Bronchial epithelial cell (primary cell): ENCODE measurements at regions not wholly inside any gene's neighbourhood (a gene's known extent, or its start where the extent isn't known, plus 50 kb on each side); places are given as distances from the start of the nearest gene placed in this dataset.
"Not testable (repeated sequence)": the region's sequence is repeated elsewhere in the genome, so short reads cannot be mapped to it uniquely, and the experiment has no call there.

ENCODE experiments used
- DNase-seq: peaks from one replicate; pipeline ENCODE4 v3.0.0-alpha.2; 2010; ENCODE audit warnings: low read depth
- FAIRE-seq: peaks from 2 replicates; lab custom pipeline; 2011; peaks lifted over from hg19 to GRCh38; lab: Jason Lieb, UNC
- H3K27me3 ChIP-seq: 2 replicates; pipeline ENCODE4 v1.5.1; 2011; ENCODE audit warnings: low read length; ENCODE audit not compliant: control insufficient read depth, insufficient read depth
- H3K36me3 ChIP-seq: 2 replicates; pipeline ENCODE4 v1.5.1; 2011; ENCODE audit warnings: low read length; ENCODE audit not compliant: control insufficient read depth, insufficient read depth
- H3K4me3 ChIP-seq: 2 replicates; pipeline ENCODE4 v1.5.1; 2011; ENCODE audit warnings: mild to moderate bottlenecking, low read depth, low read length, control low read depth
- CTCF ChIP-seq: IDR thresholded peaks from 2 replicates; pipeline ENCODE4 v1.5.1; 2011; ENCODE audit warnings: mild to moderate bottlenecking, moderate library complexity, low read length, control low read depth, inconsistent platforms; ENCODE audit not compliant: insufficient read depth, severe bottlenecking

DNA sequence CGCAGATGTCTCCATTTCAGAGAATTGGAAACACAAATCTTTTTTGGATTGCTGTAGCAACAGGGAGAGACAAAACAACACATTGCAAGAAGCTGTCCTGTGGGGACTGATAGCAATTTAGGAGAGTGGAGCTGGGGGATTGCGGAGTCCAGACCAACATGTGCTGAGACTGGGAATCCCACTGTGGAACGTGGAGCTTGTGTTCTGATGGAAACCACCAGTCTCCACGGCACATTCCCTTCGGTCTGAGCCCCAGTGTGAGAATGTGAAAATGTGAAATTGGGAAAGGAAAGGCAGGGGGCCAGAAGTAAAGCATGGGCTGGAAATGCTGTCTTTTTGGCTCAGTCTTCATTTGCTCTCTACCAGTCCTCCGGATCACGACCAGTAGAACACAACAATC is 348.8 kb upstream of the TNC start:
- H3K36me3 ChIP-seq: no peaks in the 10 kb centered on the region
- FAIRE-seq (no peak), DNase-seq (no peak)
- H3K4me3 ChIP-seq: no peak overlapping the region
- TF ChIP-seq CTCF: no peak
- H3K27me3 ChIP-seq: no peaks in the 10 kb centered on the region

DNA sequence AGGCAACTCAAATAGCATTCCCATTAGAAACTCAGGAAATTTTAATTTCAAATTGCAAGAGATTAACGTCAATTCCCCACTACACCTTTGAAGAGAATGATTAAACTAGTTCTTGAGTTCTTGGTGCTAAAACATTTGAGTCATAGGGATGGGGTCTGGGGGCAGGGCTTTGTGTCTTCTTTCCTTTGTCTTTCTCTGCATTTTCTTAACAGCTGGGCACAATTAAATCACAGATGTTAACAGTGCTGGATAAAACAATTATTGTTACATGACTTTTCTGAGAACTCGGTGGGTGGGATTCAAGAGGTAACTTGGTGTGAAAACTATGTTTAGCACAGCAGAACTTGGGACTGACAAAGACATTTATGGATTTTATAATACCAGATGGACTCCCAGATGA is 351.9 kb upstream of the TNC start:
- no peak for DNase-seq
- H3K27me3 ChIP-seq: no peaks in the 10 kb centered on the region
- no peak for TF ChIP-seq CTCF
- no peak overlapping the region for H3K4me3 ChIP-seq
- FAIRE-seq: no peak
- H3K36me3 ChIP-seq: no peaks in the 10 kb centered on the region

DNA sequence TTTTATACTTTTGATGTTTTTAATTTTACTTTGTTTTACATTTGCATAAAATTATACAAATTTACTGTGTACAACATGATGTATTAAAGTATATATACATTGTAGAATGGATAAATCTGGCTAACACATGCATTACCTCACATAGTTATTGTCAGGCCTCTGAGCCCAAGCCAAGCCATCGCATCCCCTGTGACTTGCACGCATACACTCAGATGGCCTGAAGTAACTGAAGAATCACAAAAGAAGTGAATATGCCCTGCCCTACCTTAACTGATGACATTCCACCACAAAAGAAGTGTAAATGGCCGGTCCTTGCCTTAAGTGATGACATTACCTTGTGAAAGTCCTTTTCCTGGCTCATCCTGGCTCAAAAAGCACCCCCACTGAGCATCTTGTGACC is 355.1 kb upstream of the TNC start:
- H3K4me3 ChIP-seq, FAIRE-seq, DNase-seq, H3K27me3 ChIP-seq, H3K36me3 ChIP-seq: not testable (repeated sequence)

DNA sequence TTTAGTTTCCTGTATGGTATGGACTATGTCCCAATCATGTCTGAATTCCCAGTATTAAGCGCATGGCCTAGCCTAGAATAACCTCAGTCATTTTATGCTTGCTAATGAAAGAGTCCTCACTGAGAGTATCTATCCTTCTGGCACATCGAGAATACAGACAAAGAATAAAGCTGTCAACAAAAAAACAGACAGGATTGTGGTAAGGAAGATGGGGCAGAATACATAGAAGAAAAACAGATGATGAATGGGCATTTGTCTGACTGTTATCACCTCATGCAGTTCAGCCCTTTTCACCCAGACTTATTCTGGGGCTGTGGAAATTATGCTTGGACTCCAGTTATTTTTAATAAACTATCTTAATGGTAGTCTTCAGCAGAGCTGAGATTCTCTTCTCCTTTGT is 363.8 kb upstream of the TNC start:
- FAIRE-seq: no peak
- Histone ChIP-seq H3K27me3 (no peaks in the 10 kb centered on the region), H3K36me3 (no peaks in the 10 kb centered on the region), H3K4me3 (no peak overlapping the region)
- DNase-seq: no peak
- TF ChIP-seq CTCF: no peak

GRCh38 chr9:115482747-115483146 is 364.8 kb upstream of the TNC start:
- DNase-seq (no peak), FAIRE-seq (no peak)
- TF ChIP-seq CTCF: no peak
- Histone ChIP-seq H3K36me3 (no peaks in the 10 kb centered on the region), H3K4me3 (no peak overlapping the region), H3K27me3 (no peaks in the 10 kb centered on the region)

- DNase-seq (no peak), FAIRE-seq (no peak)
- Histone ChIP-seq H3K27me3 (peaks cover 2% of the 10 kb centered on the region), H3K36me3 (no peaks in the 10 kb centered on the region), H3K4me3 (no peak overlapping the region)
- TF ChIP-seq CTCF: no peak
Observed at GRCh38 chr9:115492869-115493268, 374.9 kb upstream of the TNC start.

- FAIRE-seq: no peak
- TF ChIP-seq CTCF: no peak
Observed at GRCh38 chr9:115494393-115494792, 376.4 kb upstream of the TNC start.

More at GRCh38 chr9:115494393-115494792, 376.4 kb upstream of the TNC start:
- Histone ChIP-seq H3K4me3 (no peak overlapping the region), H3K36me3 (no peaks in the 10 kb centered on the region), H3K27me3 (peaks cover 2% of the 10 kb centered on the region)
- no peak for DNase-seq
